GM19397 (cell line): ENCODE measurements at regions not wholly inside any gene's neighbourhood (a gene's known extent, or its start where the extent isn't known, plus 50 kb on each side); places are given as distances from the start of the nearest gene placed in this dataset.
"Not testable (repeated sequence)": the region's sequence is repeated elsewhere in the genome, so short reads cannot be mapped to it uniquely, and the experiment has no call there.

Experiments
- ATAC-seq: cut with Tn5 transposase; IDR thresholded peaks from one replicate; pipeline ENCODE4 v1.9.1; 2021; ENCODE audit warnings: mild to moderate bottlenecking, moderate library complexity; ENCODE audit not compliant: unreplicated experiment

DNA sequence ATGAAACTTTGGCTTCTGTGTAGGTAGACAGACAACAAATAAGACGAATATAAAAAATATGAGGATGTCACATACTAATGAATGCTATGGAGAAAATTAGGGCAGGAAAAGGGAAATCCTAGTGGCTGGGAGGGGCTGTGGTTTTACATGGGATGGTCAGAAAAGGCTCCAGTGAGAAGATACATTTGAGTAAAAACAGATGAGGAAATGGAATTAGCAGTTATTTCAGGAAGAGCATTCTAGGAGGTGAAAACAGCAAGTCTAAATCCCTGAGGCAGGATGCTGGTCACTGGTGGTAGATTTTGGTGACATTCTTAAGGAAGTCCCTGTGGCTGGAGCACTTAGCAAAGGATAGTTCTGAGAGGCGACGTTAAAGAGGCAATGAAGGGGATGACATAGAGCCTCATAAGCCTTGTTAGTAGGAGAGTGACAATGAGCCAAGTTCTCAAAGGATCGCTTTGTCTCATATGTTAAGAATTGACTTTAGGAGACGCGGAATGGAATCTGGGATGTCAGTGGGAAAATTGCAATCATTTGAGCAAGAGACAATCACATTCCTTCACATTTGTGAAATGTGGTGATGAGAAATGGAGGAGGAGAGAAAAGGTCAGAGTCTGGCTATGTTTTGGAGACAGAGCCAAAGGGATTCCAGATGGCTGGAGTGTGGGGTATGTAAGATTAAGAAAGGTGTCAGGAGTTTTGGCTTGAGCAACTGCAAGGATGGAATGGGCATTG lies 384.7 kb upstream of the FZD8 start:
- ATAC-seq: no peak

DNA sequence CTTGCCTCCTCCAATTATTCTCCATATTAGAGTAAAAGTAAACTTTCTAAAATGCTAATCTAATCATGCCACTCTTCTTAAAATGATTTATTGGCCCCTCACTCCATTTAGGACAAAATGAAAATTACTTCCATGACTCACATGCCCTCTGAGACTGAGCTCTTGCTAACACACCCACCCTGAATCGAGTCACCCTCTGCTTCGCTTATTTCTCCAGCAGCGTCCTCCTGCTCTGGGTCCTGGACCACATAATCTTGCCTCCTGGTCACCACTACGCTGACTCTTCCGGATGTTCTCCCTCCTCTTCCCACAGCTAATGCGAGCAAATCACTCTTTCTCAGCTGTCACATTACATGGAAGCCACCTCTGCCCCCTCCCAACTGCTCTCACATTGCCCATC lies 384.0 kb upstream of the FZD8 start:
- no peak for ATAC-seq

DNA sequence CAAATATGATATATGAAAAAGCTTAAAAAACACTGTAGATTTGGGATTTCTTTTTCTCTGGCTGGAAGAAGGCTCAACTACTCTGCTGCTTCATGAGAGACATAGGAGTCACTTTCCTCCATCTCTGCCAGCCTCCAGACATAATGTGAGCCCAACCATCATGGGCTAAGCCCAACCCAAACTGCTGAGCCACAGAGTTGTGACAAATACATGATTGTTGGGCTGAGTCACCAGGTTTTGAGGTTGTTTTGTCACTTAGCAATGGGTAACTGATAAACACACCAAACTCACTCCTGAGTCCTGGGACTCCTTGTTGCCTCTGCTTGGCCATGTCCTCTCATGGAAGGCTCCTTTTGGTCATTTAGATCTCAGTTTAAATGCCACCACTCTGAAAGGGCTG lies 381.8 kb upstream of the FZD8 start:
- ATAC-seq: no peak

DNA sequence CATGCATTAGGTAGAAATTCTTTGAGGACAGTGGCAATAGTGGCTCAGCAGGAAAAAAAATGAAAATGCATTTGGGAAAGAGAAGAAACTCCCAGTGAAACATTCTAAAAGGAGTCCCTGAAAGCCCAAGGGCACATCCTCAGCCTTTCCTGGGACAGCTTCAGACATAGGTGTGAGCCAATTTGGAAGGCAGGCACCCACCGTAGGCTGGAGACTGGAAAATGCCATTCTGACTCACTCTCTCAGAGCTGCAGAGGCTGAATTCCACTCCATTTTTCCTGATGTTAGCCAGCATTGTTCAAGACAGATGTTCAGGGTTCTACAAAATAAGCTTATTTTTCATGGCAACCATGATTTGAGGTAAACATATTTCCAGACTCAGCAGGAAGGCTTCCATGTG lies 379.0 kb upstream of the FZD8 start:
- no peak for ATAC-seq

DNA sequence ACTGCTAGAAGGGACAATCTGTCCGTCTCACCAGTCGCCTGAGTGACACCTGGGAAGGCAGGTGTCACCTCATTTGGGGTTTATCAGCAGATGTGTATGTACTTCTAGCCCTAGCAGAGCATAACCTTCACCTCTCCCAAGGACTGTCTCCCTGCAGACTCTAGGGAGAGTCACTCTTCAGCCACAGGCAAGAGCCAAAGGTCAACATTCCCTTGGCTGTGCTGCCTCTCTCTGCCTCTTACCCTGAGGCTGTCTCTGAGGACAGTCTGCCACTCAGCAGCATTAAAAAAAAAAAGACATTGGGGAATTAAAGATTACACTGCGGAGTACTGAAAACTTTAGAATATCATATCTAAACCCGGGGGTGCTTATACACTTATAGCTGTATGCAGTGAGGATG lies 377.7 kb upstream of the FZD8 start:
- ATAC-seq: no peak

DNA sequence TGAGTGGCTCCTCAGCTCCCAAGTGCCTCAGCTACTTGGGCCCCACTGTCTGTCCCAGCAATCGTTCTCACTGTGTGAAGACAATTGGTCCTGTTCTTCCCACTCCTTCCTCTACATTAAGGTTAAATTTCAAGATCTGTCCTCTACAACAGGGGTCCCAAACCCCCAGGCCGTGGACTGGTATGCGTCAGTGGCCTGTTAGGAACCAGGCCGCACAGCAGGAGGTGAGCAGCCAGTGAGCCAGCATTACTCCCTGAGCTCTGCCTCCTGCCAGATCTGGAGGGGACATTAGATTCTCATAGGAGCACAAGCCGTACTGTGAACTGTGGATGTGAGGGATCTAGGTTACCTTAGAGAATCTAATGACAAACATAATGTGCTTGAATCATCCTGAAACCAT lies 376.9 kb upstream of the FZD8 start:
- no peak for ATAC-seq

DNA sequence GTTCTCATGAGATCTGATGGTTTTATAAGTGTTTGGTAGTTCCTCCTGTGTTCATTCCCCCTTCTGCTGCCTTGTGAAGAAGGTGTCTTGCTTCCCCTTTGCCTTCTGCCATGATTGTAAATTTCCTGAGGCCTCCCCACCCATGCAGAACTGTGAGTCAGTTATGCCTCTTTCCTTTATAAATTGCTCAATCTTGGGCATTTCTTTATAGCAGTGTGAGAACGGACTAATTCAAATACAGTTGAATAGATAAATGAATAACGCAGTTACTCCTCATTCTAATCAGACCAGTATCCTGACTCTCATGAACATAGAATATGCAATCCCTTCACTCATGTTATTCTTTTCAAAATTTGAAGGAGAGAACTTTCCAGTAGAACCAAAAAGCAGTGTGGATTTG lies 375.0 kb upstream of the FZD8 start:
- no peak for ATAC-seq

DNA sequence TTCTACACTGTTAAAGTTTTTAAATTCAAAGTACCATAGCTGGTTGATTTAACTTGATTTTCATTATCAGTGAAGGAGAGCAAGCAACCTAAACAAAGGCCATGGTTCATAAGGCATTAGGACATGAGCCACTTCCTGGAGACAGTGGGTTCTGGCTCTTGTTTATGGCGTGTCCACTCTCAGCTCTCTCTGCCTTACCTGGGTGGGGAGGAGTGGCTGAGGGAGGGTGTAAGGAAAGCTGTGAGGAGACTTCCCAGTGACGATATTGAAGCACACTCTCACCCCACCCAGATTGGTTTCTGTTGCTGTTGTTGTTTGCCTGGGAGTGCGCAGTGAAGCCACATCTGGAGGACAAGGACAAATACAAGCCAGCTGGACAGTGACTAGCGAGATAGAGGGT lies 365.3 kb upstream of the FZD8 start:
- no peak for ATAC-seq

DNA sequence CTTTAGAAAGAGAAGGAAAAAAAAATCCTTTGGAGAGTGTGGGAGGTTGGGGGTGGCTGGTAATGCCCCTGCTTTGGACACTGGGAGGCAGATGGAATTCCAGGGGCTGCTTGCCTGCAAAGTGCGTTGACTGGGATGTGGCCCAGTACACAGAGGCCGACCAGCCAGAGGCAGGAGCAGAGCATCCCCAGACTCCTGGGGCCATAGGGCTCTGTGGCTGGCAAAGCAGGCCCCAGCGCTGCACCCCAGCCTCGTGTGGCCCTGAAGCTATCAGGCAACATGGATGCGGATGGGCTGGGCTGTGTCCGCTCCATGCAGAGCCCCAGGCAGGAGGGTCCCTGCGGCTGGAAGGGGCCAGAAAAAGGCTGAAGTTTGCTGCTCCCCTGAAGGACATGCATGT lies 361.6 kb upstream of the FZD8 start:
- ATAC-seq: no peak

DNA sequence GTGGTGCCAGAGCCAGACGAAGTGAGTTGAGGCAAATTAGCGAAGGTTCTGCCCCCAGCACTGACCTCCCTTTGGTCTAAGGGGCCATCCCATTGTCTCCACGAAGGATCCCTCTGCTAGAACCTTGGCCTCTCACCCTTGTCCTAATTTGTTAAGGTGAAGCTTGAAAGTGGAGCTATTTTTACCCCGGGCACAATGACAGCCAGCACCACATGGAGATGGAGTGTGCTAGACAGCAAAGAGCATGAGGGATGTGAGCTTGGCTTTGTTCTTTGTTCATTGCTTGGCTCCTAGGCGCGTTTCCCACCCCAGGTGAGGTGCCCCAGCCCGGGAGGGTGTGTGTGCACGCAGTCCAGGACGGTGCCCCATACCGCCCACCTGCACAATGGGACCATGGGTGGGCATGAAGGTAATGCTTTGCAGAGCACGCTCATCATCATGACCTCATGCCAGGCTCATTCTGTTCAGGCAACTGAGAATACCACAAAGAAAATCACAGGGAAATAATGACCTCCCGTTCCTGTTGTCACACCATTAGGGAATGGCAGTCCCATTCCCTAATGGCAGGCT lies 361.0 kb upstream of the FZD8 start:
- ATAC-seq: no peak

DNA sequence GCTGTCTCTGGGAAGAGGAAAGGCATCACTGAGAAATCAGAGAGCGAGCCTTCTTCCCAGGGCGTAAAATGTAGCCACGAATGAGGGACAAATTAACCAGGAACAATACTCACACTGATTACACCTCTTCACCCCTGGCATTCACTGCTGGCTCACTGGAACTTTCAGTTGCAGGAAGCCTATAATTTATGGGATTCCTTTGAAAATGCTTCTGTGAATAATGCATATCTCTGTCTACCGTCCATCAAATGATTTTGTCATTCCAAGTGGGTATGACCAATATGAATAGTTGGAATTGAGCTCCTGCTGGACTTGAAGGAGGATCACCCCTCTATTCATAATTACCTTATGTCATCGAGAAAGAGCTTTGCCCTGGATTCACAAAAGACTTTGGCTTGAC lies 360.3 kb upstream of the FZD8 start:
- ATAC-seq: no peak

DNA sequence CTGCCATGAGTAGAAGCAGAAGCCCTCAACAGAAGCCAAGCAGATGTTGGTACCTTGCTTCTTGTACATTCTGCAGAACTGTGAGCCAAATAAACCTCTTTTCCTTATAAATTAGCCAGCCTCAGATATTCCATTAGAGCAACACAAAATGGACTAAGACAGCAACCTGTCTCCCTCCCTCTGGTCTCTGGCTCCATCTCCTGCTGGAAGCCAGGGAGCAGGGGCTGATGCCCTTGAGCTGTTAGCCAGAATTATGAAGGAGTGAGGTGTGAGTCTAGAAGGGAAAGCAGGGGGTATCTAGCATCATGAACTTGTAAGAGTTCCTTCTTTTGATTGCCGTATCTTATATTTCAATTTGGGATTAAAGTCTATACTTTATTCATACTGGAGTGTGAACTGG lies 358.7 kb upstream of the FZD8 start:
- ATAC-seq: not testable (repeated sequence)

DNA sequence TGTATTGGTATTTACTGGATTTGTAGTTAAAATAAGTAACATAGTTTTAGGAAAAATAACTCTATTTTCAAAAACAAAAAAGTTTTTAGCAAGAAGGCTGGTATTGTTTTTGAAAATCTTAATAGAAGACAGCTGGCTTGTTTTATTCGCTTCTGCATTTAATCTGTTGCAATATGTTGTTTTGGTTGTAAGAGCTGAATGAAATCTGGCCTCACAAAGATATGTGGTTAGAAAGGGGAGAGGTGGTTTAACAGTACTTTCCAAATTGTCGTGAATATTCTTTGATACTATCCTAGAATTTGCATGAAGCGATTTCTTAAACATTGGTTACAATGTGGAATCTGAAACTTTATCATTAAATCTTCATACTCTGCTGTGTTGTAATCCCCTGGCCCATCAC lies 355.9 kb upstream of the FZD8 start:
- ATAC-seq: no peak

DNA sequence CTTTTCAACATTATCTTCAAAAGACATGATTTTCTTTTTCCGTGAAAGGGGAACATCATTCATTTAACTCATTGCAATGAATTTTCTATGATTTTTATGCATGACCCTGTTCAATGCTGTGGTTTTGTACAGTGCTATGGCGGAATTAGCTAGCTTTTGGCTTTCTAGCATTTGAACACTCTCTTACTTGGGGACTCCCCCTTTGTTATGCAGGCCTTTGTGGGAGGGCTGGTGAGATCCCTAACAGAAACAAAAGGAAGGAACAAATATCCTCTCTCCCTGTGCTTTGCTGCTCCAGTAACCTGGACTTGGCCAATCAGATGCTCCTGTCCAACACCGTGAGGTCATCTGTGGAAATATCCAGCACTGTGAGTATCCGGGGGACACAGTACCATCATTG lies 353.4 kb upstream of the FZD8 start:
- no peak for ATAC-seq

DNA sequence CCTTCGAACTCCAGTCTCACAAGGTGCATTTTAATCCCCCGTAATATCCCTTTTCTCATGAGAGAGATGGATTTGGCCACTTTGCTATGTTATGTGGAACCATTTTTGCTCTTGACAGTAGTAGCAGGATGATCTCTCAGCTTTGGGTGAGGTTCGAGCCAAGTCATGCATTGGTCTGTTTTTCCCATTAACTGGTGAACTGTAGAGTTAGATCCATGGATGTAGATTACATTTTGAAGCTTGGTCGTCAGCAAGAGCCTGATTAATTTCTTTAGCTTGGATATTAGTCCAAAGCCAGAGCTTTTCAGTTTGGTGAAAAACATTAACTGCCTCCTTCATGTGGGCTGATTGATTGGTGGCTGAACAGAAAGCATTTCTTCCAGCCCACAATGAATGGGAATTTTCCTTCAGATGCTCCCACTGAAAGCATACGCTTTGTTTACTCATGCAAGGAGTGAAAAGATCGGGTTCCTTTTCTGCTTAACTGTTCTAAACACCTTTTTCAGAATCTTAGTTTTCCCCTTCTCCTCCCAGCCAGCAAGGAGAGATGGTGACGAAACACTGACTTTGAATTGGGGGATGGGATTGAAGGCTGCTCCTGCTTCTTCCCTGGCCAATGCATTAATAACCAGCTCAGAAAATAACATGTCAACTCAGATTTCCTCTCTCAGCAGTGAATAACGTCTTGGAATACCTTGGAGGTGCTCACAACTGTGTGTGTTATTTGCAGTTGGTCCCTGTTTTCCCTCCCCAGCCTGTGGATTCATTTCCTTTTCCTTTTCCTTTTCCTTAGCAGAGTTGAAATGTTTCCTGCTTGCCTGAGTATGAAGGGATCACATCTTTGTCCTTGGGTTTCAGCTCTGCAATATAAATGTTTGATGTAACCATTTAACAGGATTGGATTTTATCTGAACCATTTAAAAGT lies 351.8 kb upstream of the FZD8 start:
- no peak for ATAC-seq

DNA sequence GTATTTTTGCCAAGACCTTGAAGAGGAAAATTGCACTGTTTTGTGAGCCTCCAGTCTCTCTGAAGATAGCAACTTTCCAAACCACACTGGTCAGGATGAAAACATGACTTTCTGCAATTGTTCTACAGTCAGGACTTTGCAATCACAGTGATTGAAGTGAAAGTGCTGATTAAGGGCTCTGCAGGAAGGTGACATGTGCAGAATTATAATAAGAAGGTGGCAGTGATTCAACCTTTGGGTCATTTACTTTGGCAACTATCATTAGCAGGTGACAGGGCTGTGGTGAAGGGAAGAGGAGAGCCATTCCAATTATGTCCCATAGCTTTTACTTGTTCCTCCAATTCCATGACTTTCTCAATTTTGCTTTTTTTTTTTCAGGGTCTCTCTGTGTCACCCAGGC lies 350.0 kb upstream of the FZD8 start:
- no peak for ATAC-seq

DNA sequence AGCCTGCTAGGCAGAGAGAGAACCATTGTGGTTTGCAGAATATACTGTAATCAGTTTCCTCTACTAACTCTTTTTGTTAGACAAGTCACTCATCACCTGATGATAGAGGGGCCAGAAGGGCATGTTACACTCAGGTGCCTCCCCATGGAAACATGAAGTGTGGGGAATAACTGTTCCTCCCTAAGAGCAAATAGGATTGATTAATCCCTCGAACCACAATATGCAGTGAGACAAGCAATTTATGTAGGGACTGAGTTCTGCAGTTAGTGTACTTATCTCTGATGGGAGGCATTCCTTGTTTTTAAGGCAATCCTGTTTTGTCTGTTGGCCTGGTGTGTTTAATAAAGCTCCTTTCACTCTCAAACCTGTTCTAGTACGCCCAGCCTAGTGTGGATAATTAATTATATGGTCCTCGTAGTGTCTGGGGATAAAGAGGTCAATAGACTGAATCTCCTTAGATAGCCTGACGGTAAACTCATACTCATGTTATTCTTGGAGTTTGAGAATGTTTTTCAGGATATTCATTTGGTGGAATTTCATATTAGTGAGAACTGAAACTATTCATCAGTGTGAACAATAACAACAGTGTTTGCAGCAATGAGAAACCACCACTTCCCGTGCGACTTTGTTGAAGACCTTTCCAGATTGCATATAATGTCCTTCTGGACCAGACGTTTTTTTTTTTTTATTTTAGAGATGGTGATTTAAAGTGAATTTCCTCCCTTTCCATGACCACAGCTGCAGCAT lies 344.8 kb upstream of the FZD8 start:
- no peak for ATAC-seq

DNA sequence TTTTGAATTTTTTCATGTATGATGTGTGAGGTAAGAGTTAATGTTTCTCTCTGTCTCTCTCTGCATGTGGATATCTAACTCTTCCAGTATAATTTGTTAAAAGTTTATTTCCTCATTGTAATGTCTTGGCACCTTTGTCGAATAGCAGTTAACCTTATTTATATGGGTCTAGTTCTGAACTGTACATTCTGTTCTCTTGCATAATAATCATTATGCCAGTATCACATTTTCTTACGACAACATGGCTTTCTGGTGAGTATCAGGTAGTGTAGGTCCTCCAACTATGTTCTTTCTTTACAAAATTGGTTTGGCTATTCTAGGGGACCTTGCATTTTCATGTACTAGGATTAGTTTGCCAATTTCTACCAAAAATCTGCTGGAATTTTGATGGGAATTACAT lies 337.0 kb upstream of the FZD8 start:
- no peak for ATAC-seq

DNA sequence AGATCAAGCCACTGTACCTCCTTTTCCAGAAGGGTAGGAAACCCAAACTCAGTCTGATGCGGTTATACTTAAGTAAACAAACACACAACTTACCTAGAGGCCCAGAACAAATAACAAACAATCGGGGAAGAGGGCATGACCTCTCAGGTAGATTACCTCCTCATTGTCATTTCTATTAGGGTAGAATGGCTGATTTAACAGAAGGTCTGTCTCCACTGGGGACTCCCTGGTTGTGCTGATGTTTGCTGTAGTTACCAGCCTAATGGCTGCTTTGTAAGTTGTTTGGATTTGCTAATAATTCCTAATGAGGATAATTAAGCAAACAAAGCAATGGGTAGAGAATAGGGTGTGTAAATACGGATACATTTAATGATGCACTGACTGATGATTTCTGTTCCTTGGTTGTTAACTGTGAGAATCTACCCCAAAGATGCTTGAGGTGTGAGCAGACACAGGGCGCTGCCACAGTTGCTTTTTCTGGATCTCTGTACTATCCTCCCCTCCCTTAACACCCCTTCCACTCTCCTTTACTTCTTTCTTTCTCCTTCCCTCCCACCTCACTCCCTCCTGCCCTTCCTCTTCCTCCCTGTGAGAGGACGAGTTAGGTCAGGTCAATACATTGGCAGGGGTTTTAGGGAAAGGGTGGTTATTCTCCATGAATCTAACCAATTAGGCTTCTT lies 332.0 kb upstream of the FZD8 start:
- ATAC-seq: not testable (repeated sequence)

DNA sequence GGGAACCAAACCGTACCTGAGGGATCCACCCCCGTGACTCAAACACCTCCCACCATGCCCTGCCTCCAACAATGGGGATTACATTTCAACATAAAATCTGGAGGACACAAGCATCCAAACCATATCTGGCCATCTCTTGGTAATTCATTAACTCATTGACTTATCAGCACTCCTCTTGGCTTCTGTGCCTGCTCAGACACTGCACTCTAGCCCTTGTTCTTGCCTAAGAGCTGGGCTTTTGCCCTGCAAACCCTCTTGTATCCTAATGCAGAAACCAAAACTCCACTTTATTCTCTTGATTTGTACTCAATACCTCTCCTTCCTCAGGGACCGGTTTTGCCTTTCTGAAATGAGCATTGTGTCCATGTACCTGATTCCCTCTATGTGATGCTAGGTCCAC lies 330.2 kb upstream of the FZD8 start:
- ATAC-seq: no peak

DNA sequence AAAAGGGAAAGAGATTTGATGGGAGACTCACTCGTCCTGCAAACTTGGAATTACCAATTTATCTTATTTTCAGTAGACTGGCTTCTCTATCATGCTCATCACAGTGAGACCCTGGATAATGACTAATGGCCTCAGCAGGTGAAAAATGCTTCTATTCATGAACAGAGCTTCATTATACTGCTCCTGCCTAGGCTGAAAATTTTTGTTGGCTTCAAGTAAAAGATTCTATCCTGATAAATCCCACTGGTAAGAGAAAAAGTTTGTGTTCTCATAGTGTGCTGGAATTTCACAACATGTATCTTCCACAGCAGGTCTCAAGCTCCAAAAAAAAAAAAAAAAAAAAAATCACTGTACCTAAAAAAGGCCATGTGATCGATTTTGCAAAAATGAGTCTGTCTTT lies 329.3 kb upstream of the FZD8 start:
- ATAC-seq: no peak
